Lower leg skin (tissue), 3 donors: ENCODE measurements at regions not wholly inside any gene's neighbourhood (a gene's known extent, or its start where the extent isn't known, plus 50 kb on each side); places are given as distances from the start of the nearest gene placed in this dataset.

Source experiments
- CTCF ChIP-seq, 3 donors: fragments of 450-650 bp; IDR thresholded peaks; one replicate each; pipeline ENCODE4 v1.5.1; 2016; ENCODE audit warnings: antibody characterized with exemption in 3 of 3, mild to moderate bottlenecking in 3 of 3, moderate library complexity in 2 of 3
- POLR2A ChIP-seq, 2 donors: fragments of 450-650 bp; IDR thresholded peaks; one replicate each; pipeline ENCODE4 v1.6.1; 2016 to 2017; ENCODE audit warnings: antibody characterized with exemption in 2 of 2, mild to moderate bottlenecking in 1 of 2, moderate library complexity in 1 of 2

GRCh38 chr2:187615902-187616301 is 61.7 kb upstream of the TFPI start:
- TF ChIP-seq CTCF (IDR thresholded peaks at IDR 0.05) (no peak), POLR2A (IDR thresholded peaks at IDR 0.05) (no peak)
